Prostate gland (tissue), 2 donors: ENCODE measurements at regions not wholly inside any gene's neighbourhood (a gene's known extent, or its start where the extent isn't known, plus 50 kb on each side); places are given as distances from the start of the nearest gene placed in this dataset.

Experiments
- DNase-seq: peaks from one replicate; pipeline ENCODE4 v3.0.0-alpha.2; 2019; ENCODE audit warnings: low spot score
- H3K27ac ChIP-seq, 2 donors: fragments of 200-600 bp; sonication (generic); 2 replicates each; pipeline ENCODE4 v1.5.1; 2017 to 2019
- H3K27me3 ChIP-seq: fragments of 200-600 bp; sonication (generic); replicated peaks from 2 replicates; pipeline ENCODE4 v1.5.1; 2019; ENCODE audit not compliant: insufficient read depth
- H3K36me3 ChIP-seq, 2 donors: fragments of 200-600 bp; sonication (generic); 1 replicate in 1 of 2; 2 replicates in 1 of 2; pipeline versions ENCODE4 v1.5.1 to v1.8.1; 2017 to 2019
- H3K4me1 ChIP-seq: fragments of 200-600 bp; sonication (generic); replicated peaks from 2 replicates; pipeline ENCODE4 v1.5.1; 2019
- H3K4me3 ChIP-seq, 2 donors: fragments of 200-600 bp; sonication (generic); 2 replicates each; pipeline ENCODE4 v1.5.1; 2017 to 2019
- H3K9me3 ChIP-seq: fragments of 200-600 bp; sonication (generic); 2 replicates; pipeline ENCODE4 v1.5.1; 2017
- POLR2A ChIP-seq: fragments of 450-650 bp; IDR thresholded peaks from one replicate; pipeline ENCODE4 v1.6.1; 2016; ENCODE audit warnings: antibody characterized with exemption, mild to moderate bottlenecking
- POLR2AphosphoS5 ChIP-seq: sonication (generic); formaldehyde crosslinking; IDR thresholded peaks from one replicate; pipeline ENCODE4 v1.6.1; 2017; ENCODE audit warnings: antibody characterized with exemption
- WGBS: methylation state at CpG from one replicate; pipeline ENCODE4 v1.1.5; 2018; 5-methylcytosine and 5-hydroxymethylcytosine counted together
- intact Hi-C: fragments of 100-400 bp; cut with DNase I; formaldehyde crosslinking; loops from one replicate; pipeline ENCODE4 v1.14.2; 2022
- TF ChIP-seq, protein P1 (sequence below), 4 experiments: fragments of 200-600 bp in 2 of 4; fragments of 450-650 bp in 2 of 4; sonication (generic) in 2 of 4; IDR thresholded peaks; 1 replicate in 3 of 4; 2 replicates in 1 of 4; pipeline ENCODE4 v1.5.1; 2016 to 2019; ENCODE audit warnings: antibody characterized with exemption in 4 of 4, mild to moderate bottlenecking in 2 of 4, moderate library complexity in 2 of 4

DNA sequence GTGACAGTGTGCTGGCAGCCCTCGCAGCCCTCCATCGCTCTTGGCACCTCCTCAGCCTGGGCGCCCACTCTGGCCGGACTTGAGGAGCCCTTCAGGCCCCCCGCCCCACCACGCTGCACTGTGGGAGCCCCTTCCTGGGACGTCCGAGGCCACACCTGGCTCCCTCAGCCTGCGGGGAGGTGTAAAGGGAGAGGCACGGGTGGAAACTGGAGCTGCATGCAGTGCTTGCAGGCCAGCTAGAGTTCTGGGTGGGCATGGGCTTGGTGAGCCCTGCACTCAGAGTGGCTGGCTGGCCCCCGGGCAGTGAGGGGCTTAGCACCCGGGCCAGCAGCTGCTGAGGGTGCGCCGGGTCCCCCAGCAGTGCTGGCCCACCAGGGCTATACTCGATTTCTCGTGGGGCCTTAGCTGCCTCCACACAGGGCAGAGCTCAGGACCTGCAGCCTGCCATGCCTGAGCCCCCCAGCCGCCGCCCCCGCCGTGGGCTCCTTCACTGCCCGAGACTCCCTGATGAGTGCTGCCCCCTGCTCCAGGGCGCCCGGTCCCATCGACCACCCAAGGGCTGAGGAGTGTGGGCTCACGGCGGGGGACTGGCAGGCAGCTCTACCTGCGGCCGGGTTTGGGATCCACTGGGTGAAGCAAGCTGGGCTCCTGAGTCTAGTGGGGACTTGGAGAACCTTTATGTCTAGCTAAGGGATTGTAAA lies 1672.7 kb upstream of the PCDH7 start:
- H3K27me3 ChIP-seq = no peaks in the 10 kb centered on the region
- H3K4me1 ChIP-seq = no peaks in the 10 kb centered on the region
- no peaks in the 10 kb centered on the region for H3K9me3 ChIP-seq
- WGBS = 96% methylated on average over 24 of the region's 28 CpGs
- H3K36me3 ChIP-seq = no peaks in the 10 kb centered on the region
- H3K27ac ChIP-seq = no peak overlapping the region
- no peak for TF ChIP-seq POLR2AphosphoS5
- TF ChIP-seq, protein P1, sequence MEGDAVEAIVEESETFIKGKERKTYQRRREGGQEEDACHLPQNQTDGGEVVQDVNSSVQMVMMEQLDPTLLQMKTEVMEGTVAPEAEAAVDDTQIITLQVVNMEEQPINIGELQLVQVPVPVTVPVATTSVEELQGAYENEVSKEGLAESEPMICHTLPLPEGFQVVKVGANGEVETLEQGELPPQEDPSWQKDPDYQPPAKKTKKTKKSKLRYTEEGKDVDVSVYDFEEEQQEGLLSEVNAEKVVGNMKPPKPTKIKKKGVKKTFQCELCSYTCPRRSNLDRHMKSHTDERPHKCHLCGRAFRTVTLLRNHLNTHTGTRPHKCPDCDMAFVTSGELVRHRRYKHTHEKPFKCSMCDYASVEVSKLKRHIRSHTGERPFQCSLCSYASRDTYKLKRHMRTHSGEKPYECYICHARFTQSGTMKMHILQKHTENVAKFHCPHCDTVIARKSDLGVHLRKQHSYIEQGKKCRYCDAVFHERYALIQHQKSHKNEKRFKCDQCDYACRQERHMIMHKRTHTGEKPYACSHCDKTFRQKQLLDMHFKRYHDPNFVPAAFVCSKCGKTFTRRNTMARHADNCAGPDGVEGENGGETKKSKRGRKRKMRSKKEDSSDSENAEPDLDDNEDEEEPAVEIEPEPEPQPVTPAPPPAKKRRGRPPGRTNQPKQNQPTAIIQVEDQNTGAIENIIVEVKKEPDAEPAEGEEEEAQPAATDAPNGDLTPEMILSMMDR (IDR thresholded peaks at IDR 0.05) = no peak
- TF ChIP-seq POLR2A = no peak
- intact Hi-C loops = no loop called here
- no peak overlapping the region for H3K4me3 ChIP-seq
- no peak for DNase-seq

DNA sequence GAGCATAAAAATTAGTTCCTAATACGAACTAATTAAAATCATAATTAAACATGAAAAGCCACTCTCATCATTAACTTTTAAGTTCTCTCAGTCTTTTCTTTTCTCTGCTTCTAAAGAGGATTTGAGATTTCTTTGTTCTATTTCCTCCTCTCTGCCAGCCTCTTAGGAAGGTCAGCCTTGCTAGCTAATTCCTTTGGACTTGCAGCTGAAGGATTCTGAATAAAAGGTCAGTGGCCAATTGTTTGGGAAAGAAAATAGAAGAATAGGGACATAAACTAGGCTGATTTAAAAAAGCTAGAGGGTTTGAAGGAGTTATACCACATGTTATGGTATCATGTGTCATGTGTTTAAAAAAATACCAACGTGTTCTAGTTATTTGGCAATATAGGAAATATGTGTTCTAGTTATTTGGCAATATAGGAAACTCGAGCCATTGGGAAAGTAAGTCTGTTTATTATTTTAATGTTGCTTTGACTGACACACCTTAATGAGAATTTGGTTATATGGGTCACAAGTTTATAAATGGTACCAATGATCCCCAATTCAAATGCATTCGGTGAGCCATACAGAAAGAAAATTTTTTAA lies 1668.7 kb upstream of the PCDH7 start:
- H3K27ac ChIP-seq = no peak overlapping the region
- H3K36me3 ChIP-seq = no peaks in the 10 kb centered on the region
- WGBS = 61% methylated on average over 4 of the region's 4 CpGs
- H3K4me1 ChIP-seq = no peaks in the 10 kb centered on the region
- intact Hi-C loops = no loop called here
- TF ChIP-seq, protein P1 (IDR thresholded peaks at IDR 0.05) = no peak
- TF ChIP-seq POLR2A = no peak
- TF ChIP-seq POLR2AphosphoS5 = no peak
- H3K27me3 ChIP-seq = no peaks in the 10 kb centered on the region
- H3K9me3 ChIP-seq = no peaks in the 10 kb centered on the region
- DNase-seq = no peak
- H3K4me3 ChIP-seq = no peak overlapping the region

DNA sequence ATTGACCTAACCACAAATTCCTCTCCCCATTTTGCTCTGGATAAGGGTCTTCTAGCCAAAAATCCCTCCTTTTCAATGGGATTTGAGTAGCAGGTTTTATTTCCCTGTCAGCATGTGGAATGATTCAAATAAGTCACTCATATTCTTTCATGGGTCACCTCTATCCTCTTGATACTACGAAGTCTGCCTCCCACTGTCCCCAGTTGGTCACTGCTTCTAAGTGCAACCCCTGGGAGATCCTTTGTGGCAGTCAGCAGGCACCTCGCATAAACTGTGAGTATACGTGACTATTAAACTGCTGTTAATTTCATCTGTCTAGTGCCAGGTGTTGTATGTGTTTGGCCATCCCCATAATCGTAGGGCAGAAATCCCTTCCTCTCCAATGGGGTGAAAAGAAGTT lies 1667.9 kb upstream of the PCDH7 start:
- WGBS = 79% methylated on average over 4 of the region's 4 CpGs
- H3K27ac ChIP-seq = no peak overlapping the region
- H3K36me3 ChIP-seq = no peaks in the 10 kb centered on the region
- intact Hi-C loops = no loop called here
- H3K27me3 ChIP-seq = no peaks in the 10 kb centered on the region
- no peak overlapping the region for H3K4me3 ChIP-seq
- H3K9me3 ChIP-seq = no peaks in the 10 kb centered on the region
- no peak for TF ChIP-seq POLR2A
- TF ChIP-seq, protein P1 (IDR thresholded peaks at IDR 0.05) = no peak
- no peak for TF ChIP-seq POLR2AphosphoS5
- DNase-seq = no peak
- H3K4me1 ChIP-seq = no peaks in the 10 kb centered on the region

DNA sequence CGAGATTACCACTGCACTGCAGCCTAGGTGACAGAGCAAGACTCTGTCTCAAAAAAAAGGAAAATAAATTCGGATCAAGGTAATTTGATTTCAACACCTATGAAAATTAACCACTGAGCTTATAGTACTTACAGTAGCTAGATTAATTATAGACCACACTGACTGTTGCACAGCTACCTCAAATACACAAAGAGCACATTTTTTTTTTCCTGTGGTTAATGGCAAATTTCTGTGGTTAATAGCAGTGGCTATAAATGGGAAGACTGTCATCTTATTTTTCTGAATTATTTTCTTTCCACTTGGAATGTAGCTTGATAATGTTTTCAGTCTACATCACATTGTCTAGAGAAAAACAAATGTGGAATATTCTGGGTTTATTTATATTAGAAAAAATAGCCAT lies 1661.6 kb upstream of the PCDH7 start:
- no peak for TF ChIP-seq POLR2AphosphoS5
- TF ChIP-seq, protein P1 (IDR thresholded peaks at IDR 0.05) = no peak
- TF ChIP-seq POLR2A = no peak
- 82% methylated on average over 2 of the region's 2 CpGs for WGBS
- Histone ChIP-seq H3K9me3 (no peaks in the 10 kb centered on the region), H3K27ac (no peak overlapping the region), H3K36me3 (no peaks in the 10 kb centered on the region), H3K4me3 (no peak overlapping the region), H3K27me3 (no peaks in the 10 kb centered on the region), H3K4me1 (no peaks in the 10 kb centered on the region)
- no peak for DNase-seq
- intact Hi-C loops = no loop called here

DNA sequence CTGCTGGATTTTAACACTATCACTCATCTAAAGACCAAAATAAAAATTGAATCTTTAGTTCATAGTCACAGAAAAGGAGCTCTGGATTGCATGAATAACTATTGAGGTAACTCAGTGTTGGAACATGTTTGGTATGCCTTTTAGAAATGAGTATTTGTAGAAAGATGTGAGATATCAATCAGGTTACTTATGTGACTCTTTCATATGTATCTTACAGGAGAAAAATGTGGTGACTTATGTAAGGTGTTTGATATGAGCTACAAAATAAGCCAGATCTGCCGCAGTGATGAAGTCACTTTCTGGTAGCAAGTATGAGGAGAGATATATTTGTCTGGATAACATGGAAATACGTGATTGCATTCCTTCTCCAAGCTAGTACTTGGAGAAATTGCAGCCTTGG lies 1653.3 kb upstream of the PCDH7 start:
- no peaks in the 10 kb centered on the region for H3K9me3 ChIP-seq
- TF ChIP-seq, protein P1 (IDR thresholded peaks at IDR 0.05) = no peak
- TF ChIP-seq POLR2A (no peak), POLR2AphosphoS5 (no peak)

More for the DNA sequence above, 1653.3 kb upstream of the PCDH7 start:
- Histone ChIP-seq H3K36me3 (no peaks in the 10 kb centered on the region), H3K4me3 (no peak overlapping the region), H3K27me3 (no peaks in the 10 kb centered on the region), H3K27ac (no peak overlapping the region), H3K4me1 (no peaks in the 10 kb centered on the region)
- 80% methylated on average over 2 of the region's 2 CpGs for WGBS
- intact Hi-C loops = no loop called here
- no peak for DNase-seq
